ENCODE measurements at regions not wholly inside any gene's neighbourhood (a gene's known extent, or its start where the extent isn't known, plus 50 kb on each side); places are given as distances from the start of the nearest gene placed in this dataset.

DNA sequence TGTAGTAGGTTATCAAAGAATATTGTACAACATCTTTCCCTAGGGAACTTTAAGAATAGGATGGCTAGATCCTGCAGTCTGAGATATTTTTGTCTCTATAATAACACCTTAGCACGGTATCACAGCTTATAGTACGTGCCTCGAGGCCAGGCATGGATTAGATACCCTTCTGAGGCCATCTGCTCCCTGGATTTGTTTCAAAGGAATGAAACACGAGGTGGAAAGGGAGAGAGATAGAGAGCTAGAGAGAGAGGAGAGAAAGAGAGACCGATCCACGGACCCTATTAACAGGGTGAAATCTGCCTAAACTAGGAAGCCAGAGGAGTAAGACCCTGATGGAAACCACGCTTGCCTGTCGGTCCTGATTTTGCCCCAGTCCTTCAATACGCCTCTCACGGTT is 92.5 kb downstream of the CD83 start (continued):
- TF ChIP-seq MYC (IDR thresholded peaks at IDR 0.05; ENCODE audit: insufficient read depth, insufficient read length, insufficient replicate concordance, low read length, severe bottlenecking) (no peak), ZZZ3 (IDR thresholded peaks at IDR 0.05; ENCODE audit: control insufficient read depth, insufficient read length, low read depth) (no peak), RELB (IDR thresholded peaks at IDR 0.05; ENCODE audit: low read depth) (no peak), CHD4 (IDR thresholded peaks at IDR 0.05) (no peak), E4F1 (IDR thresholded peaks at IDR 0.05; ENCODE audit: borderline replicate concordance, partially characterized antibody) (no peak), TARDBP (IDR thresholded peaks at IDR 0.05; ENCODE audit: borderline replicate concordance) (no peak), STAT3 (IDR thresholded peaks at IDR 0.05; ENCODE audit: low read depth, low read length) (no peak), STAT1 (conservative IDR thresholded peaks at IDR 0.05) (no peak)
- TF ChIP-seq, protein P1, sequence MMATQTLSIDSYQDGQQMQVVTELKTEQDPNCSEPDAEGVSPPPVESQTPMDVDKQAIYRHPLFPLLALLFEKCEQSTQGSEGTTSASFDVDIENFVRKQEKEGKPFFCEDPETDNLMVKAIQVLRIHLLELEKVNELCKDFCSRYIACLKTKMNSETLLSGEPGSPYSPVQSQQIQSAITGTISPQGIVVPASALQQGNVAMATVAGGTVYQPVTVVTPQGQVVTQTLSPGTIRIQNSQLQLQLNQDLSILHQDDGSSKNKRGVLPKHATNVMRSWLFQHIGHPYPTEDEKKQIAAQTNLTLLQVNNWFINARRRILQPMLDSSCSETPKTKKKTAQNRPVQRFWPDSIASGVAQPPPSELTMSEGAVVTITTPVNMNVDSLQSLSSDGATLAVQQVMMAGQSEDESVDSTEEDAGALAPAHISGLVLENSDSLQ (IDR thresholded peaks at IDR 0.05): no peak

Data from GM12878 (cell line).